ENCODE measurements at regions not wholly inside any gene's neighbourhood (a gene's known extent, or its start where the extent isn't known, plus 50 kb on each side); places are given as distances from the start of the nearest gene placed in this dataset.

DNA sequence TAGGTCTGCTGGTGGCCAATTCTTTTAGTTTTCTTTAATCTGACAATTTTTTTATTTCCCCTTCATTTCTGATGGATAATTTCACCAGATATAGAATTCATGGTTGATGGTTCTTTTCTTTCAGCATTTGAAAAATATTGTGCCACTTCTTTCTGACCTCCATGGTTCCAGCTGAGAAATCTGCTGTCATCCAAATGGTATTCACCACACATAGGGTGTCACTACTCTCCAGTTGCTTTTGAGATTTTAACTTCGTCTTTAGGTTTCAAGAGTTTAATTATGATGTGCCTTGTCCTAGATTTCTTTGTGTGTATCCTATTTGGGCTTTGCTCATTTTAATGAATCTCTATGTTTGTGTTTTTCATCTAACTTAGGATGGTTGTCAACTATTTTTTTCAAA, 488.6 kb upstream of the HS6ST1 start:
- DNase-seq = no peak

DNA sequence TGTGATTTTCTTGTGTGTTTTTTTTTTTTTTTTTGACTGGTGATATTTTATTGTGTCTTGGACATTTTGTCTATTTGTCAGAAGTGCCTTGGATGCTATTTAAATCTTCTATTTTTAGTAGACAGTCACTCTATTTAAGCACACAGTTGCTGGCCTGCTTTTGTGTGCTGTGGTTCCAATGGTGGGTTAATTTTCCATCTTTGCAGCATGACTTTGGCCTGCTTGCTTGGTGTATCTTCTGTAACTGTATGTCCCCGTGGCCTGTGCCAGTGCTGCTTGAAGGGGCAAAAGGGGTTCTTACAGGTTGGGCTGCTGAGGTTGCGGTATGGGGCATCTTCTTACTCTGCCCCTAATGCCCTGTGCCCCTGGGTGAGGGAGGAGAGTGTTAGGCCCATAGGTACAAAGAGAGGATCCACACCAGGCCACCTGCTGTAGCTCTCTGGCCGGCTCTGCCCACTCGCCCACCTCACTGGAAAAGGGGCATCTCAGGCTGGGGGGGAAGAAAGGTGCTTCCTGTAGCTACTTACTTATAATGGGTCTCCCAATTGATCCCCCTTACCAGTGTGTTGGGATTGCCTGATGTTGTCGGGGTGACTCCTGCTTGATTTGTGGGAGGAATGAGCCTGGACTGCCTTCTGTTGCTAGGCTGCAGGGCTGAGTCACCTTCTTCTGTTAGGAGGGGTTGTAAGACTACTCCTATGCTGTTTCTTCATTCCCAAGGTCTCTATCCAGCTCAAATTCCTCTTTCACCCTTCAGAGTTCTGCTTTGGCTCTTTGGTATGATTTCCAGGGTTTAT, 490.0 kb upstream of the HS6ST1 start:
- DNase-seq = no peak

DNA sequence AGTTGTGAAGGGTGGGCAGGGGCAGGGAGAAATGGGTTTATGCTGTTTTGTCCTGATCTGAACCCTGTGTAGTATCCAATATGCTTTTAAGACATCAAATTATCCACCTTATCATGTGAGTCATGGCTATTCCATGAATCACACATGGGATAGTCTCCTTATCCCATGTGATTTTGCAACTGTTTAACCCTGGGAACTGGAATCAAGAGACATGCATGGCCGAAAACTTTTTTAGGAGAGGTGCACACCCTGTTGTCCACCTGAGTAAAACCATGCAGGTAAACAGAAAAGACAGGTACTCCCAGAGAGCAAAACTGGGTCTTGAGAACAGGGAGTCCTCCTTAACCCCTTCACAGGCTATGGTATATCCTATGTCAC, 490.6 kb upstream of the HS6ST1 start:
- DNase-seq = no peak

DNA sequence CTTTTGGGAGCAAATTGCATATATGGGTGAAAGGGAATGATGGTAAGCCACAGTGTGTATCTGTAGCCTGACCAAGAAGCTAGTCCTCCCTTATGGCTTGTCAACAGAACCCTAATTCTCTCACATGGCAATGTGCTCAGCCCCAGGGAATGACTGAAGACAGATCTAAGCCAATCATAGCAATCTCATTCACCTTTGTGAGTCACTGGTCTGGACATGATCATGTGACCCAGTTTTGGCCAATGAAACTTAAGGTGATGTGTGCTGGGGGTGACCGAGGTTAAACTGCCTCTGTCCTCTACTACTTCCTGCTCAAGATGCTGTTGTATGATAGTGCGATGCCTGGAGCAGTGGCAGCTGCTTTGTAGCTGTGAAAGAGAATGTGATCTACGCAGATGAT, 491.2 kb upstream of the HS6ST1 start:
- DNase-seq = no peak

DNA sequence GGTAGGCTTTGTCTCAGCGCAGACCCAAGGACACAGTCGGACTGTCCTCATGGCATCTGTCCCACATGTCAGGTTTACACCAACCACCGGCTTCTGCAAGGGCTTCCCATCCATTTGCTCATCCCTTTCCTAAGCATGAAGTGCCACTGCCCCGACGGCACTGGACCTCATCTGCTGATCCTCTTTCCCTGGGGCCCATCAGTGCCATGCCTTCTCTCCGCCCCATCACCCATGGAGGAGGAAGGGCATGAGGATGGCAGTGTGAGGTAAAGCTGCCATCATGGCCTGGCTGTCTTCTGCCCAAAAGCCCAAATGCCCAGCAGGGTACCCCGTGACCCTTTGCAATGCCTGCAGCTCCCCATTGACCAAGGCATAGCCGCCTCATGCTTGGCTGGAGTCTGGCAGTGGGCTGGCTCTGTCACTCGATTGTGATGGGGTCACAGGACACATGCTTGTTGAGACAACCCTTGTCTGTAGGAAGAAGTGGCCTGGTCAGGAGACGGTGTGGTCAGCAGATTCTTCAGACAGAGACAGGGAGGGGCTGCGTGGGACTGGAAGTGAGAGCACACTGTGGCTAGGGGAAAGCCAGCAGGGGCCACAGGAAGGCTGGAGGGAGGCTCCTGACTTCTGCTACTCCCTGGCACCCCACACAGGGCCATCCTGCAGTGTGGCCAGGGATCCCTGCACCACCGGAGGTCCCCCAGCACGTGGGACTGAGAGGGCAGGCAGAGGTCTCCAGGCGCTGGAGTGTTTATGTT, 493.7 kb upstream of the HS6ST1 start:
- no peak for DNase-seq

DNA sequence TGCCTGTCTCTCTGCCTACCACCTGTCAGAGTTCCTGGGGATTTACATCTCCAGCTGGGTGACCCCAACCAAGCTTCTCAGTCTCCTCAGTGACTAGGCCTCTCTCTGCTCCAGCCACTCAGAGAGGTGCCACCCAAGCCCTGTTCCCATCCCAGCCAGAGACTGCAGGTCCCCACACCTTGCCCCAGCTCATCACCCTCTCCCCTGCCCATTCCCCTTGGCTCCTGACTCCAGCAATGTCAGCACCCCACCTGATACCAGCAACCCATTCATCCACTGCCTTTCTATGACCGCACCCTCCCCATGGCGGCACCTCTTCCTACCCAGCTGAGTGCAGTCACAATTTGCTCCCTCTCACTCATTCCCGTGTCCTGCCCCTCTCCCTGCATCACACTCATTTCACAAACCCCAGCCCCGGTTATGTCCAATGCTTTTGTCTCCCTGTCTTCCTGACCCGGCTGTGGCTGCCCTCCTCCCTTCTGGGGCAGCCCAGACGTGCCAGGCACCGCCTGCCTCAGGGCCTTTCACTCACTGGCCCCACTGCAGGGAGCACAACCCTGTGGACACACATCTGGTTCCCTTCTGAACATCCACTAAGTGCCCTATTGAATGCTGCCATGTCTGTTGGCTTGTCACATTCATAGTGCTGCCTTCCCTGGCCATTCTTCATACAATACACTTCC, 494.8 kb upstream of the HS6ST1 start:
- no peak for DNase-seq

DNA sequence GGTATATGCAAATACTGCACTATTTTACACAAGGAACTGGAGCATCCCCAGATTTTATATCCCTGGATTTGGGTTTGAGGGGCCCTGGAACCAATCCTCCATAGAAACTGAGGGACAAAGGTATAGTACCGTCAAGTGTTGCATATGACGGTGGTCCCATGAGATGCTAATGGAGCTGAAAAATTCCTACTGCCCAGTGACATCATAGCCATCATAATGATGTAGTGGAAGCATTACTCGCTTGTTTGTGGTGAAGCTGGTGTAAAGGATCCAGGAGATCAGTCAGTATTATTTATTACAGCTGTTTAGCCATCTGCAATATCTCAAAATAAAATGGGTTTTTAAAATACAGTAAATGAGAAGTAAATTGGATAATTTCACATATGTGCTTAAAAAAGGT, 496.6 kb upstream of the HS6ST1 start:
- no peak for DNase-seq

DNA sequence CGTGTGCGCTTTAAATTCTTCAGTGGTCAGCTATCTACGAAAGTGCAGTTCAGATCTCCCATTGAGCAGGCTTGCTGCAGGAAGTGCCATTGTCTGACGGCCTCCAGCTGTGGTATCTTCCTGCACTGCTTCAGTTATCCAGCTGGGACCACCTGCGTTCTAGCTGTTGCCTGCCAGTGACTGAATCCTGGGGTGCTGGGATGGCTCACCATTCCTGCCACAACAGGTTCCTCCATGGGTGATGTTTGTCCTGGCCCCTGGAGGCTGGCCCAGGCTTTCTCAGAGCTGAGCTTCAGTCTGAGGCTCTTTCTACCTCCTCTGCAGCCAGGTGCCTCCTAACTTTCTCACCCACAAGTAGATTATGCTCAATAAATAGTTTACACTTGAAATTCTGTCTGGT, 498.5 kb upstream of the HS6ST1 start:
- DNase-seq = no peak

DNA sequence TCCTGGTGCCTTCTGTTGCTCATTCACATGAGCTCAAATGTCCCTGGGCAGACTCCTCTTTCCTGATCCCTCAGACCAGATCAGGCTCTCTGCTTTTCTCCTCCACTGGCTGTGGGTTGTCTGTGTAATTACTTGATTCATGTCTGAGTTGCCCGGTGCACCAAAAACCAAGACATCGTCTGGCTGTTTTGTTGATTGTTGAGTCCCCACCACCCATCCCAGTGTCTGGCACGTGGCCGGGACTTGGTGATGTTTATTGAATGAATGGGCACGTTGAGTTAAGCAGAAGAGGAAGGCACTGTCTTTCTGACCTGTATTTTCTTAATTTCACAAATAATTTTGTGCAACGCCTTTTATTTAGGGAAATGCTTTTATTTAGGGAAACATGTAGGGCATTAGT, 499.1 kb upstream of the HS6ST1 start:
- DNase-seq = no peak

DNA sequence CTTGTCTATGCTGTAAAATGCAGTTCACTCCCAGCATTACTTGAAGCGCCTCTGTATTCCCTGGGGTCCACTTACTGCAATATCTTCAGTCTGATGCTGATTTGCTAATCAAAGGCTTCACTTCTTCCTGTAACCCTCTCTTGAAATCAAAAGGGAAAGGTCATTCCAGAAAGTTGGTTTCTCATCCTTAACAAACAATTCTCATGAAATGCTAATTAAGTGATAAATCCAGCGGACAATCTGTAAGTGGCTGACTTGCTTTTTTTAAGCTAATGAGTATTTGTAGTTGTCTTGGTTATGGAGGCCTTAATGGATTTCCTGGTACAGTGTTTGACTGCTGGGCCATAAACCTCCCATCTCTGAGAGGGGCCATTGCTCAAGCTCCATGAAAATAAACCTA, 499.6 kb upstream of the HS6ST1 start:
- no peak for DNase-seq

DNA sequence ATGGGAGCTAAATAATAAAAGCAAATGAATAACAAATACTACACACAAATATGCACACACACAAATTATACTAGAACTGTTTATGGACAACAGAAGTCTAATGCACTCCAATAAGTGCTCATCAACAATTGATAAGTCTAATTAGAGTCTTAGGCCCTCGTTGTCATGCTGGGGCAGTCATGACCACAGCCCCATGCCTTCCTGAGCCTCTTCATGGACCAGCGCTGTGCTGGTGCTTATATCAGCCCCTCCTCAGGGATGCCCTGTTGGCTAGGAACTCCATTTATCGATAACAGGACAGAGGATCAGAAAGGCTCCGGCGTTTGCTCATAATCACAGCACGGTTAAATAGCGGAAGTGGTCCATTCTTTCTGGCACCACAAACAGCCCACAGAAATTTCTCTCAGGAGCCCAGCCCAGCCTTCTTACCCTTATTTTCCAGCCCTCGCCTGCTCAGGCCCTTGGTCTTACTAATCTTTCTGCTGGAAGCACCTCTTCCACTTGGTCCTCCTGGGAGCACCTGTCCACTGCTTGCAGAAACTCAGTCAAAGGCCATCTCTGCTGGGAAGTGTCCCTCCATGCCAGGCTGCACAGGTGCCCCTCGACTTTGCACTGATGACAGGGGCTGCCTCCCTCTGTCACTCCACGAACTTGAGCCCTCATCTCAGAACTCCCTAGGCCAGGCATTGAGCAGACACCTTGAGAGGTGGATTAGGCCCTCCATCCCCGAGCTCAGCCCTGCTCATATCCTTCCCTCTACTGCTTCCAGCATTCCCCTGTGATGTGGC, 500.2 kb upstream of the HS6ST1 start:
- no peak for DNase-seq

DNA sequence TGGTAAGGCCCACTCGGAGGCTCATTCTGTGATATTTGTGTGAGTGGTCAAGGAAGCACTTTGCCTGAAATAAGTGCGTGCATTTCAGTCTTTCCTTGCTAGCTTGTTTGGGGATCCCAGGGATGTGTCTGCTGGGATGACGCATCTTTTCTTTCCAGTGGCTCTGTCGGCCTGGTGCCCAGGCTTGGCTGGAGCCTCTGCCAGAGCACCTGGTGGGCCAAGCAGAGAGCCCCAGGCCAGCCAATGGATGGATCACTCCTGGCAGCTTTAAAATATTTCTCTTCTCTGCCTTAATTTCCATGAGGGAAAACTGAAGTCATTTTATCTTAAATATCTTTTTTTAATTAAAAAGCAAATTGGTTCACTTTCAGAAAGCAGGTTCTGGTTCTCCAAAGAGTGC, 501.8 kb upstream of the HS6ST1 start:
- DNase-seq = no peak

DNA sequence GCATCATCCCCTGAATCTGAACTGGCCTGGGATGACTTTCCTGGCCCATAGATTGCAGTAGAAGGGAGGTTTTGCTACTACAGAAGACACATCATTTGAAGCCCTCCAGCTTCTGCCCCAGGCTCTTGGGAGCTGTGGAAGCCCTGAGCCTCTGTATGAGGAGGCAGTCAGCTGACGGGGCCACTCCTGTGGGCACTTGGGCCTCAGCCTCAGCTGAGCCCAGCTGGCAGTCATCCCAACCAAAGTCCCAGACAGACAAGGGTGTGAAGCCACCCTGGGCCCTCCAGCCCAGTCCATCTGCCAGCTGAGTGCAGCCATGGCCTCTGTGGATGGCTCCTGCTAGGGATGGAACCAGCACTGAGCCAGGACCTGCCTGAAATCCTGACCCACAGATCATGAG, 502.3 kb upstream of the HS6ST1 start:
- no peak for DNase-seq

DNA sequence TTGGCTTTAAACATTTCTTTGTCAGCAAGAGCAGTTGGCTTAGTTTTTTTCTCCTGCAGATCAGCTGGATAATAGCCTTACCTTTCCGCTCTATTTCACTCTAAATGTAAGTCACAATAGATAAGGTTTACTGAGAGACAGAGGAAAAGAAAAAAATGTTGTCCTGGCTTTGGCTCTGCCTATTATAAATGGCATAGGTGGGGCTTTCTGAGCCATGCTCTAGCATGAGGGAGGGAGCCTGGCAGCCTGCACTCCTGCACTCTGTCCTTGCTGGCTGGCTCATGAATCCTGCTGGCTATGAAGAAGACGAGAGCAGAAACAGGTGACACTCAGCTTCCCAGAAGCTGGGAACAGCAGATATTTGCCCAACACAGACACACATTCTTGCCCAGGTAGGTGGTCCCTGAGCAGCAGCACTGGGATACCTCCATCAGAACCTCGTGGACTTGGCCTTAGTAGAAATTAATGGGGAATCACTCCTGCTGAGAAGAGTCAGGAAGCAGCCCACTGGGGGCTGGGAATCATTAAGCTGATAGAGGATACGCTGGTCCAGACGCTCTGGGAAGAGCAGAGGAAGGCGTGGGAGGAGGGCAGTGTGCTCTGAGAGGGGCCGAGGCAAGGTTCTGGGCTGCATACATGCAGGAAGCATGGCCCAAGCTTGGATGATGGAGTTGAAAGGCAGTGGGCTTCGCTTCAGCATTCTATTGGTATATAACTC, 514.4 kb upstream of the HS6ST1 start:
- DNase-seq = peak; percentile 92

DNA sequence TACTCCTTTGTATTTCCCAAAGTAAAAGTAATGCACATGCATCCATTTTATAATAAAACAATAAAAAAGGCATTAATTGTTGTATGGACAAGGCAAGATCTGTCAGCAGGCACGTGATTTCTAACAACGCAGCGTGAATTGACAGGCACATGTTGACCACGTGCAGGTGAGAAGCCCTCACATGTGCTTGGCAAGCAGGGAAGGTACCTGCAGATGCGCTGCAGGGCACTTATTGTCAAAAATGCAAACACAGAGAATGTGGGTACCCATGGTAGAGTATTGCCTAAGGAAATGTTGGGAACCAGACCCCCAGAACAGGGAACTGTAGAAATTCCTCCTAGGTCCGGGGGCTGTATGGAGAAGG, 515.0 kb upstream of the HS6ST1 start:
- no peak for DNase-seq

DNA sequence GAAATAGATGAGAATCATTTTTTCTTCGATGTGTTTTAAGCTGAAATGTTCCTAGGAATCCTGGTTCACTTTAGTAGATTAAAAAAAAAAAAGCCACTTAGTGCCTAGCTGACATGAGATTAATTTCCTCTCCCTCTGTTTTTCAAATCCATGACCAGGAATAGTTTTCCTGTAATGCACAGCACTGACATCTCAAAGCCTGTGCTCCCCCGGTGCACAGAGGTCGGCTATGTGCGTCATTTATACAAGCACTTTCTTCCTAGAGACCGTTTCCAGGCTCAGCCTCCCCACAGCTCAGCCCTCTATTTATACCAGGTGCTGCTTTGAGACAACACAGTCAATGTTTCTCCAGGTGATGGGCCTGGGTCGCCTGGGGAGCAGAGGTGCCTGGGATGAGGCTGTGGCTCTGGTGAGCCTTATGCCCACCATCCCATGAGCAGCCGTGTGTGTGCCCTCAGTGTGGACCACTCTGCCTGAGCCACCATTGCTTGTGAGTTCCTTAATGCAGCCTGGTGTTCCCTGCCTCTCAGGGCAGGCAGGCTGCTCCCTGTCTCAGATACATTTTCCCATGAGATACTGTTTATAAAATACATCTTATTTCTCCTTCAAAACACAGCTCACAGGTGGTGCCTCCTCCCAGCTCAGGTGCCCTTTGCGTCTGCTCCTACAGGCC, 515.7 kb upstream of the HS6ST1 start:
- peak; percentile 41 for DNase-seq

DNA sequence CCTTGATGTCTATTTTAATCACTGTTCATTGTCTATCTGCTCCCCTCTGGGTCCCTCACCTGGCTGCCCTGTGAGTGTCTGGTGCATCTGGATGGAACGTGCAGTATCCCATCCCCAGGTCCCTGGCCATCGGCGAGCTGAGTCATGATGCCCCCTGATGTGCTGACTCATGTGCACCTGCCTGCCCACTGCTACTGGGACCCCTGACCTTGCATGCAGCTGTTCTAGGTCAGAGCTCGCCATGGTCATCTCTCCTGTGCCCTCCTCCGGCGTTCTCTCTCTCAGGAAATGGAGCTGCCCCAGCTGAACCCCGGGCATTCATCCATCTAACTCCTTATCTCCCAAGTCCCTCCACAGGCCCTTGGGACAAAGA, 516.2 kb upstream of the HS6ST1 start:
- DNase-seq = no peak

DNA sequence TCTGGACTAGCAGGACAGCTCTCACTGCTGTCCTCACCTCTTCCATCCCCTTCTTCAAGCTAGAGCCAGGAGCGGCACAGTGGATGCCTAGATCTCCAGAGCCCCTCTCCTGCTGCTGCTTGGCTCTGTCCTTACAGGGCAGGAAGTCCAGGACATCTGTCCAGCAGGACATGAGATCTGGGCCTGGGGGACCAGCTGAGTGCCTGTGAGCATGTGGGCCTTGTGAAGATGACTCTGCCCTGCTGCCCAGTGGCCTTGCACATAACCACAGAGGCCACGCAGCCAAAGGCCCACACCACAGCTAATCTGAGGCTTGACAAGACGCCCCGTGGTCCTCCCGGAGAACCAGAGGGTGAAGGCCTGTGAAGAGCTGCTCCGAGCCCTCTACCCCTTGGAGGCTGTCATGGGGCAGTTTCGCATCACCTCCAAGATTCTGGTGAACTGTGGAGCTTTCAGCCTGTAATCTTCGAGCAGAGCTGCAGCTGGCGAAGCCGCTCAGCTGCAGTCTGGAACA, 516.7 kb upstream of the HS6ST1 start:
- DNase-seq = no peak

DNA sequence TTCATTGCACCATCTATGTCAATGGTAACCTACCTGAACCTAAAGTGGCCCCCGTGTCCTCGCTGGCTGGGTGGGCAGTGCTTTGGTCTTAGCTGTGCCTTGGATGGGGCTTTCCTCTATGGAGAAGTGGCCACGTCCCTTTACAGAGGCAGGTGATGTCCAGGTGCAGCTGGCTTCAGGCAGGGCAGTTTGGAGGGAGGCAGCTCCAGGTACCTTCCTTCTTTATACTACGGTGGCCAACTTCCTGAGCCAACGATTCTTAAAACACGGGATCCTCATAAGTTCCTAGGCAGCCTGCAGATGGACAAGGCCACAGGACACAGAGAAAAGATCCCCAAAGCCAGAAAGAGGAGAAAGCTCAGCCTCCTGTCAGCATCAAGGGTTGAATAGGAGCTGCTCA, 517.3 kb upstream of the HS6ST1 start:
- no peak for DNase-seq

DNA sequence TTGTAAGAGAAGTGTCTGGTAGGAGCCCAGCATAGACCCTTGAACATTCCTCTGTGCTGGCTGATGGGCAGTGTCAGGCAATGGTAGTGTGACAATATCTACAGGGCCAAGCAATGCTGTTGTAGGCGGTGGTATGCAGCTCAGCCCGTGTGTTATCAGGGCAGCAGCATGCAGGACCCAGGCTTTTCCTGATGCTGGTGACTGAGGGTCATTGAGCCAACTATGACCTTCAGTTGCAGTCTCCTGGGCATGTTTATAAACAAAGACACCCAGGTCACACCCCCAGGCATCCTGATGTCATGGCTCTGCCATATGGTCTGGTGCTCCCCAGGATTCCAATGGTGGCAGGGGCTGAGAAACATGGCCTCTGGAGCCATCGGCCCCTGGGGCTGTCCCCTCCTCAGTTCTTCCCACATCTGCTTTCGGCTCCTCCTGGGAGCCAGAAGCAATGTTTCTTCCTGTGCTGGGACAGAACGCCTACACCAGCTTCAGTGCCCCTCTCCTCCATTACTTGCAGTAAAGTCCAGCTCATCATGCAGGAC, 518.0 kb upstream of the HS6ST1 start:
- DNase-seq = no peak

DNA sequence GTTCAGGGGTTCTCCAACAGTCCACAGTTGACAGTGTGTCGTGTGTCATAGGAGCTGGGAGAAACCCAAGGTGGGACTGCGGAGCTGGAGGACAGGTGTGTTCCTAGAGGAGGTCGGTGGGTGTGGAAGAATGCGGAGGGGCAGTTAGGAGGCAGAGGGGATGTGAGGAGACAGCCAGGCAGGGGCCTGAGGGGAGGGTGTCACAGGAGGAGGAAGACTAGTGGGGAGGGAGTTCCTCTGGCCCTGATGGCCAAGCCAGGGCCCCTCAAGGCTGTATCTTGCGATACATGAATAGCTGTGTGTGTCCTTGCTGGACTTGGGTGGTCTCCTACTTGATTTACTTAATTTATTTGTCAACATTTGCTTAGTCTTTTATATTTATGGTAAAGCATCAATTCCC, 519.6 kb upstream of the HS6ST1 start:
- no peak for DNase-seq

DNA sequence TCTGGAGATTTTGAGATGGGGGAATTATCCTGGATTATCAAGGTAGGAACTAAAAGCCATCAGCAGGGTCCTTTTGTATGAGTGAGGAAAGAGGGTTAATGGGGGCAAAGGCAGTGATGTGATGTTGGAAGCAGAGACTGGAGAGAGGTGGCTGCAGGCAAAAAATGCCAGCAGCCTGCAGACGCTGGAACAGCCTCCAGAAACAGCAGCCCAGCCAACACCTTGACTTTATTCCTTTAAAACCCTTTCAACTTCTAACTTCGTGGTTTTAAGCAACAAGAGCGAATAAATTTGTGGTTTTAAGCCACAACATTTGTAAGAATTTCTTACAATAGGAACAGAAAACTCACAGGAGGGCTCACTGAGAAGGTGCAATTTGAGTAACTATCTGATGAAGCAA, 523.1 kb upstream of the HS6ST1 start:
- DNase-seq = no peak

Data from NCI-H2171 treated with DMSO at 0.1 percent for 48 hours (cell line).